ENCODE measurements at regions not wholly inside any gene's neighbourhood (a gene's known extent, or its start where the extent isn't known, plus 50 kb on each side); places are given as distances from the start of the nearest gene placed in this dataset.

DNA sequence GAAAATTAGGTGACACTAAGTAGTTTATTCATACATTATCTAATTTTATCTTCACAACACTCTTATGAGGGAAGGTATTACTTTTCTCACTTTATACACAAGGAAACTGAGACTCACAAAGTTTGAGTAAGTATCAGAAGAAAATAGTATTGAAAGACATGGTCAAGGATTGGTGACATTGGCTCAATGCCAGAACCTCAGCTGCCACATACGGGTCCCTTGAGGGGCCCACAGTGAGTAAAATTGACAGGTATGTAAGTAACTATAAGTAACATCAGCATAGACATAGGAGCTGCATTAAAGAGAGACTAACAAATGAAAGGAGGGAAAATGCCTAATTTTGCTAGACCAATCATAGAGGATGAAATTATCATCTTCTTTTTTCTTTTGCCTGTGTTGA, 134.1 kb downstream of the COX18 start:
- TF ChIP-seq POLR2AphosphoS5 (IDR thresholded peaks at IDR 0.05; ENCODE audit: low read depth, low read length) (no peak), POLR2A (IDR thresholded peaks at IDR 0.05; ENCODE audit: borderline replicate concordance, extremely low read depth, insufficient read depth, insufficient read length) (no peak), ZNF274 (IDR thresholded peaks at IDR 0.05; ENCODE audit: low read depth, low read length) (no peak), EGR1 (IDR thresholded peaks at IDR 0.05; ENCODE audit: low read depth) (no peak)
- TF ChIP-seq, protein P1, sequence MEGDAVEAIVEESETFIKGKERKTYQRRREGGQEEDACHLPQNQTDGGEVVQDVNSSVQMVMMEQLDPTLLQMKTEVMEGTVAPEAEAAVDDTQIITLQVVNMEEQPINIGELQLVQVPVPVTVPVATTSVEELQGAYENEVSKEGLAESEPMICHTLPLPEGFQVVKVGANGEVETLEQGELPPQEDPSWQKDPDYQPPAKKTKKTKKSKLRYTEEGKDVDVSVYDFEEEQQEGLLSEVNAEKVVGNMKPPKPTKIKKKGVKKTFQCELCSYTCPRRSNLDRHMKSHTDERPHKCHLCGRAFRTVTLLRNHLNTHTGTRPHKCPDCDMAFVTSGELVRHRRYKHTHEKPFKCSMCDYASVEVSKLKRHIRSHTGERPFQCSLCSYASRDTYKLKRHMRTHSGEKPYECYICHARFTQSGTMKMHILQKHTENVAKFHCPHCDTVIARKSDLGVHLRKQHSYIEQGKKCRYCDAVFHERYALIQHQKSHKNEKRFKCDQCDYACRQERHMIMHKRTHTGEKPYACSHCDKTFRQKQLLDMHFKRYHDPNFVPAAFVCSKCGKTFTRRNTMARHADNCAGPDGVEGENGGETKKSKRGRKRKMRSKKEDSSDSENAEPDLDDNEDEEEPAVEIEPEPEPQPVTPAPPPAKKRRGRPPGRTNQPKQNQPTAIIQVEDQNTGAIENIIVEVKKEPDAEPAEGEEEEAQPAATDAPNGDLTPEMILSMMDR (IDR thresholded peaks at IDR 0.05 in 2 of 3, conservative IDR thresholded peaks at IDR 0.05 in 1 of 3; ENCODE audit: borderline replicate concordance in 1 of 3, insufficient read depth in 1 of 3, low read depth in 2 of 3, low read length in 2 of 3) = no peak

Data from HCT116 (cell line).